Suprapubic skin (tissue), 4 donors: ENCODE measurements at regions not wholly inside any gene's neighbourhood (a gene's known extent, or its start where the extent isn't known, plus 50 kb on each side); places are given as distances from the start of the nearest gene placed in this dataset.

ENCODE experiments used
- CTCF ChIP-seq, 2 donors: fragments of 200-600 bp in 1 of 2; fragments of 450-650 bp in 1 of 2; sonication (generic) in 1 of 2; IDR thresholded peaks; one replicate each; pipeline ENCODE4 v1.5.1; 2016 to 2019; ENCODE audit warnings: antibody characterized with exemption in 2 of 2, mild to moderate bottlenecking in 1 of 2, moderate library complexity in 1 of 2
- EP300 ChIP-seq: sonication (generic); formaldehyde crosslinking; IDR thresholded peaks from one replicate; pipeline ENCODE4 v1.6.1; 2017; ENCODE audit warnings: antibody characterized with exemption
- POLR2A ChIP-seq, 2 donors: fragments of 450-650 bp; IDR thresholded peaks; one replicate each; pipeline ENCODE4 v1.6.1; 2017; ENCODE audit warnings: antibody characterized with exemption in 2 of 2, mild to moderate bottlenecking in 2 of 2, moderate library complexity in 2 of 2
- POLR2AphosphoS5 ChIP-seq, 3 donors: sonication (generic); formaldehyde crosslinking; IDR thresholded peaks; one replicate each; pipeline ENCODE4 v1.6.1; 2017; ENCODE audit warnings: antibody characterized with exemption in 3 of 3

- TF ChIP-seq CTCF (IDR thresholded peaks at IDR 0.05), result no peak
- TF ChIP-seq POLR2A (IDR thresholded peaks at IDR 0.05), result no peak
- TF ChIP-seq EP300, result no peak
- TF ChIP-seq POLR2AphosphoS5 (IDR thresholded peaks at IDR 0.05), result no peak
Observed at GRCh38 chr4:85406185-85406584, 68.8 kb upstream of the ARHGAP24 start.
